ENCODE measurements at regions not wholly inside any gene's neighbourhood (a gene's known extent, or its start where the extent isn't known, plus 50 kb on each side); places are given as distances from the start of the nearest gene placed in this dataset.

DNA sequence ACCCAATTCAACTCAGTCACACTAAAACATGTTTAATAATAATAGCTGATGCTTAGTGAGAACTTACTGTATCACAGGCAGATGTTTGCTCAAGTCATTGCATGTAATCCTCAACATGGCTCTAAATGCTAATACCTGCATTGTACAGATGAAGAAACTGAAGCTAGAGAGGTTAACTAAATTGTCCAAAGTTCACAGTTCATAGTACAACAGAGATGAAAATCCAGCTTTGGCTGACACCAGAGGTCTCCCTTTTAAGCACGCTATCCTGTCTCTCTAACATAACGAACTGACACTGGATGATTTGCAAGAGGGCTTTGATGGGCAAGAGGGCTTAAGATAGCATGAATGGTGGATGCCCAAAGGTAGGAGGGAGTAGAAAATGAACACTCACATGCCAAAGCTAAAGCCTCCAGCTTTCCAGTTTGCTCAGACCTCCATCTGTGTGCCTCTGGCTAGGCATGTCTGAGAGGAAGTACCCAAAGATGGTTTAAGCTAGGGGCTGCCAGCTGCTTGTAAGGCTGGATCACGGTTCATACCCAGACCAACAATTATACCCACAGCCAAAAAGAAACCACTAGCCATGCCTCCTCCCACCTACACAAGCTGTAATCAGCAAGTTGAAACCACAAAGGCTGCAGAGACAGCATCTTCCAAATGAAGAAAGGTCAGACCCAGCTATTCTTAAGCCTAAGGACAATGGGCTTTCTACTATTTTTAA is 196.9 kb upstream of the UBL3 start:
- Histone ChIP-seq H3K27ac (ENCODE audit: low read depth in 2 of 2, low read length in 1 of 2) (no peak overlapping the region), H3K9me2 (no peaks in the 10 kb centered on the region), H2AFZ (ENCODE audit: low read depth) (no peak overlapping the region), H3K4me2 (no peak overlapping the region), H3K79me2 (ENCODE audit: insufficient read depth) (no peaks in the 10 kb centered on the region), H3K4me3 (ENCODE audit: low read depth in 2 of 2, low read length in 1 of 2) (no peak overlapping the region), H3K4me1 (ENCODE audit: control insufficient read depth in 1 of 2, insufficient read depth in 2 of 2, low read depth in 1 of 2, low read length in 1 of 2) (peaks cover 0 to 10% of the 10 kb centered on the region in 2 experiments; a peak in 3 of 4 replicates), H4K20me1 (ENCODE audit: insufficient read depth) (no peaks in the 10 kb centered on the region), H3K27me3 (ENCODE audit: insufficient read depth) (no peaks in the 10 kb centered on the region), H3K9me3 (no peaks in the 10 kb centered on the region), H3K9ac (no peak overlapping the region), H3F3A (replicated peaks; ENCODE audit: insufficient read depth) (no peaks in the 10 kb centered on the region), H3K36me3 (replicated peaks in 1 of 2; ENCODE audit: control insufficient read depth in 1 of 2, insufficient read depth in 2 of 2, low read length in 1 of 2) (no peaks in the 10 kb centered on the region)
- TF ChIP-seq POLR2AphosphoS5 (IDR thresholded peaks at IDR 0.05; ENCODE audit: low read depth, low read length) = no peak
- TF ChIP-seq, protein P1, sequence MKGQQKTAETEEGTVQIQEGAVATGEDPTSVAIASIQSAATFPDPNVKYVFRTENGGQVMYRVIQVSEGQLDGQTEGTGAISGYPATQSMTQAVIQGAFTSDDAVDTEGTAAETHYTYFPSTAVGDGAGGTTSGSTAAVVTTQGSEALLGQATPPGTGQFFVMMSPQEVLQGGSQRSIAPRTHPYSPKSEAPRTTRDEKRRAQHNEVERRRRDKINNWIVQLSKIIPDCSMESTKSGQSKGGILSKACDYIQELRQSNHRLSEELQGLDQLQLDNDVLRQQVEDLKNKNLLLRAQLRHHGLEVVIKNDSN (IDR thresholded peaks at IDR 0.05; ENCODE audit: borderline replicate concordance, low read depth) = no peak
- WGBS (ENCODE audit: low lambda C conversion rate) = 69% methylated on average over 3 of the region's 3 CpGs
- POLR2A ChIA-PET = no interaction called here
- no peak for DNase-seq
- CTCF ChIA-PET = interaction anchor here (0.6 to 1.3 kb wide), 3 partner anchors 30 to 65 kb away, joined by 3 to 4 read pairs (median 4); no protein-coding TSS in a partner anchor

DNA sequence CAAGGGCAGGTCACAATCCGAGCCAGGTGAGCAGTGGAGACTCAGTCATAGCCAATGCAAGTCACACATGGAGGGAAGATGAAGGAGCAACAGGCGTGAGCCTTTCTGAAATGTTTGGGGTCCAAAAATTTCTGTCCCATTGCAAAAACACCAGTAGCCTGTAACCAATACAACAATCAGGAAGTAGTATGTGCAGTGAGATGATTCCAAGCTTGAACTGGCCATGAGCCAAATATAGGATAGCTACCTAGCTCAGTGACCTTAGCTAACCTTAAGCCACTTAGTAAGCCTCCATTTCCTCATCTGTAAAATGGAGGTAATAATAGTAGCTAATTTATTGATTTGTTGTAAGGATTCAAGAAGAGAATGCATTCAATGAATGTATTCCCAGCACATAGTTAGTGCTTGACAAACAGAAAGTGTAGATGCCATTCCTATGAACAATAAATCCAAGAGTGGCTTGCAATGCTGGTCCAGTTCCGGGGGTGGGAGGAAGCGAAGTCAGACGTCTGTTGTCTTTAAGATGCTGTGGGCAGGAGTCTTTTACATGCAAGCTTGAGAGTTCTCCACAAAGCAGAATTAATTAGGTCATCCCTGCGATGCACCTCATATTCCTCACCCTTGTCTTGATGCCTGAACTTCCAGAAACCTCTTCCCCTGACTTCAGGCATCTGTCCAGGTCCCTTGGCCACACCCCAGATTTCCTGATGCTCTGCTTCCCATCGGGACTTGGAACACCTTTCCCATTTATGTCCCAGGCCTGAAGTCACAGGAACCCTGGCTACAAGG is 195.7 kb upstream of the UBL3 start:
- POLR2A ChIA-PET = no interaction called here
- Histone ChIP-seq H3K9me3 (no peaks in the 10 kb centered on the region), H4K20me1 (ENCODE audit: insufficient read depth) (no peaks in the 10 kb centered on the region), H3K9me2 (no peaks in the 10 kb centered on the region), H3F3A (replicated peaks; ENCODE audit: insufficient read depth) (no peaks in the 10 kb centered on the region), H3K27me3 (ENCODE audit: insufficient read depth) (no peaks in the 10 kb centered on the region), H3K79me2 (ENCODE audit: insufficient read depth) (no peaks in the 10 kb centered on the region), H3K4me3 (ENCODE audit: low read depth in 2 of 2, low read length in 1 of 2) (no peak overlapping the region), H3K9ac (no peak overlapping the region), H3K4me1 (ENCODE audit: control insufficient read depth in 1 of 2, insufficient read depth in 2 of 2, low read depth in 1 of 2, low read length in 1 of 2) (peaks cover 0 to 10% of the 10 kb centered on the region in 2 experiments; a peak in 3 of 4 replicates), H2AFZ (ENCODE audit: low read depth) (no peak overlapping the region; the same call in 1 of the 2 replicates), H3K27ac (ENCODE audit: low read depth in 2 of 2, low read length in 1 of 2) (no peak overlapping the region), H3K4me2 (peak overlapping the region; percentile 4; the same call in 1 of the 2 replicates), H3K36me3 (replicated peaks in 1 of 2; ENCODE audit: control insufficient read depth in 1 of 2, insufficient read depth in 2 of 2, low read length in 1 of 2) (no peaks in the 10 kb centered on the region)
- TF ChIP-seq, protein P2, sequence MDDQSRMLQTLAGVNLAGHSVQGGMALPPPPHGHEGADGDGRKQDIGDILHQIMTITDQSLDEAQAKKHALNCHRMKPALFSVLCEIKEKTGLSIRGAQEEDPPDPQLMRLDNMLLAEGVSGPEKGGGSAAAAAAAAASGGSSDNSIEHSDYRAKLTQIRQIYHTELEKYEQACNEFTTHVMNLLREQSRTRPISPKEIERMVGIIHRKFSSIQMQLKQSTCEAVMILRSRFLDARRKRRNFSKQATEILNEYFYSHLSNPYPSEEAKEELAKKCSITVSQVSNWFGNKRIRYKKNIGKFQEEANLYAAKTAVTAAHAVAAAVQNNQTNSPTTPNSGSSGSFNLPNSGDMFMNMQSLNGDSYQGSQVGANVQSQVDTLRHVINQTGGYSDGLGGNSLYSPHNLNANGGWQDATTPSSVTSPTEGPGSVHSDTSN (IDR thresholded peaks at IDR 0.05) = no peak
- peak; percentile 35; the same call in 1 of the 2 replicates for TF ChIP-seq FOSL2 (IDR thresholded peaks at IDR 0.05; ENCODE audit: borderline replicate concordance, low read depth)
- peak; percentile 27; the same call in 1 of the 2 replicates for TF ChIP-seq JUND (IDR thresholded peaks at IDR 0.05)
- peak; percentile 25; the same call in 1 of the 2 replicates for TF ChIP-seq NFIC (IDR thresholded peaks at IDR 0.05; ENCODE audit: borderline replicate concordance)
- CTCF ChIA-PET = interaction anchor here (0.6 to 1.3 kb wide), 3 partner anchors 31 to 67 kb away, joined by 3 to 4 read pairs (median 4); no protein-coding TSS in a partner anchor
- WGBS (ENCODE audit: low lambda C conversion rate) = 61% methylated on average over 7 of the region's 7 CpGs
- no peak for DNase-seq

DNA sequence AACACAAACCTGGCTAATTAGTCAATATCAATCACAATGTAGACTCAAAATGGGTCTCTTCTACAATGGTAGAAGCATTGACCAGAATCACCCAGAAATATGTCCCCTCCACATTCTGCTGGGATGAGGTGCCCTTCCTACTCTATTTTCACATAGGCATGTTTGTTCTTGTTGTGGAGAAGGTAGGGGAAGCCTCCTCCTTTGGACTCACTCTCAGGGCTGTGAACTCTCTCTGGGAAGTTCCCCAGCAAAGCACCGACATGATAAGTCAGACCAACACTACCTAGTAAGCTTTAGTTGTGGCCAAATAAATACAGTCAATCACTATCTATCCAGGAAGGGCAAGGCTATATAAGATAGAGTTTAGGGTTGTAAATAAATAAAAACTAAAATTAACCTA is 194.5 kb upstream of the UBL3 start:
- no peak overlapping the region for H2AFZ ChIP-seq (ENCODE audit: low read depth)
- DNase-seq = no peak
- H3K4me1 ChIP-seq (ENCODE audit: control insufficient read depth in 1 of 2, insufficient read depth in 2 of 2, low read depth in 1 of 2, low read length in 1 of 2) = peaks cover 0 to 10% of the 10 kb centered on the region in 2 experiments; a peak in 3 of 4 replicates
- no peaks in the 10 kb centered on the region for H3K79me2 ChIP-seq (ENCODE audit: insufficient read depth)
- CTCF ChIA-PET = no interaction called here
- H3K9me2 ChIP-seq = no peaks in the 10 kb centered on the region
- no peak overlapping the region for H3K4me3 ChIP-seq (ENCODE audit: low read depth in 2 of 2, low read length in 1 of 2)
- no peak overlapping the region for H3K9ac ChIP-seq
- no peak overlapping the region for H3K4me2 ChIP-seq
- H3K9me3 ChIP-seq = no peaks in the 10 kb centered on the region
- no peaks in the 10 kb centered on the region for H3F3A ChIP-seq (replicated peaks; ENCODE audit: insufficient read depth)
- no peaks in the 10 kb centered on the region for H3K36me3 ChIP-seq (replicated peaks in 1 of 2; ENCODE audit: control insufficient read depth in 1 of 2, insufficient read depth in 2 of 2, low read length in 1 of 2)
- POLR2A ChIA-PET = no interaction called here
- H4K20me1 ChIP-seq (ENCODE audit: insufficient read depth) = no peaks in the 10 kb centered on the region
- WGBS (ENCODE audit: low lambda C conversion rate) = 75% methylated on average over 1 of the region's 1 CpG
- H3K27ac ChIP-seq (ENCODE audit: low read depth in 2 of 2, low read length in 1 of 2) = no peak overlapping the region
- no peaks in the 10 kb centered on the region for H3K27me3 ChIP-seq (ENCODE audit: insufficient read depth)
- TF ChIP-seq EZH2phosphoT487 (IDR thresholded peaks at IDR 0.05; ENCODE audit: borderline replicate concordance, low read depth) (no peak), GABPA (IDR thresholded peaks at IDR 0.05; ENCODE audit: low read depth) (no peak), SIN3A (IDR thresholded peaks at IDR 0.05; ENCODE audit: borderline replicate concordance, low read depth, low read length) (no peak), FOSL2 (IDR thresholded peaks at IDR 0.05; ENCODE audit: borderline replicate concordance, low read depth) (no peak), FOXM1 (IDR thresholded peaks at IDR 0.05; ENCODE audit: low read depth) (no peak), FOXJ3 (CRISPR knock-in tag; IDR thresholded peaks at IDR 0.05) (no peak), TEAD4 (IDR thresholded peaks at IDR 0.05; ENCODE audit: borderline replicate concordance, insufficient read depth) (no peak), RCOR1 (IDR thresholded peaks at IDR 0.05; ENCODE audit: low read length) (no peak)
- TF ChIP-seq, protein P2 (IDR thresholded peaks at IDR 0.05) = no peak

Measured in SK-N-SH (cell line).